KMS-11 (cell line): ENCODE measurements at regions not wholly inside any gene's neighbourhood (a gene's known extent, or its start where the extent isn't known, plus 50 kb on each side); places are given as distances from the start of the nearest gene placed in this dataset.

ENCODE experiments used
- H2AFZ ChIP-seq: fragments of 200-600 bp; sonication (generic); 2 replicates; pipeline ENCODE4 v1.6.1; 2016; ENCODE audit warnings: antibody characterized with exemption, mixed run types, low read depth
- H3K27ac ChIP-seq: fragments of 200-600 bp; sonication (generic); 2 replicates; pipeline ENCODE4 v1.6.1; 2016; ENCODE audit warnings: mild to moderate bottlenecking, mixed run types
- H3K27me3 ChIP-seq: fragments of 200-600 bp; sonication (generic); 2 replicates; pipeline ENCODE4 v1.6.1; 2017; ENCODE audit warnings: mild to moderate bottlenecking, low read depth, mixed run types, moderate library complexity; ENCODE audit not compliant: insufficient read depth
- H3K36me3 ChIP-seq: fragments of 200-600 bp; sonication (generic); 2 replicates; pipeline ENCODE4 v1.6.1; 2017; ENCODE audit warnings: mild to moderate bottlenecking, mixed run types; ENCODE audit not compliant: insufficient read depth
- H3K4me1 ChIP-seq: fragments of 200-600 bp; sonication (generic); 2 replicates; pipeline ENCODE4 v1.6.1; 2016; ENCODE audit warnings: mild to moderate bottlenecking, low read depth, mixed run types; ENCODE audit not compliant: poor library complexity, severe bottlenecking
- H3K4me2 ChIP-seq: fragments of 200-600 bp; sonication (generic); 2 replicates; pipeline ENCODE4 v1.7.0; 2016; ENCODE audit warnings: mild to moderate bottlenecking, mixed run types
- H3K4me3 ChIP-seq: fragments of 200-600 bp; sonication (generic); IDR thresholded peaks from 2 replicates; pipeline ENCODE4 v1.6.1; 2017; ENCODE audit warnings: low read depth, low read length, mixed read lengths; ENCODE audit not compliant: insufficient read depth
- H3K79me2 ChIP-seq: fragments of 200-600 bp; sonication (generic); 2 replicates; pipeline ENCODE4 v1.6.1; 2016; ENCODE audit warnings: low read depth, mixed run types; ENCODE audit not compliant: insufficient read depth
- H3K9ac ChIP-seq: fragments of 200-600 bp; sonication (generic); 2 replicates; pipeline ENCODE4 v1.6.1; 2016; ENCODE audit warnings: mild to moderate bottlenecking, mixed run types
- H4K20me1 ChIP-seq: fragments of 200-600 bp; sonication (generic); 2 replicates; pipeline ENCODE4 v1.6.1; 2016; ENCODE audit warnings: mild to moderate bottlenecking, mixed run types; ENCODE audit not compliant: insufficient read depth
- CTCF ChIP-seq: fragments of 200-600 bp; sonication (generic); conservative IDR thresholded peaks from 2 replicates; pipeline ENCODE4 v1.6.1; 2017; ENCODE audit warnings: low read depth, mild to moderate bottlenecking, antibody characterized with exemption, low read length, moderate library complexity, mixed read lengths

- Histone ChIP-seq H3K27ac (no peak overlapping the region), H2AFZ (no peak overlapping the region), H3K4me2 (no peak overlapping the region), H3K4me1 (no peaks in the 10 kb centered on the region), H3K79me2 (no peaks in the 10 kb centered on the region), H3K4me3 (no peak overlapping the region), H4K20me1 (no peaks in the 10 kb centered on the region), H3K27me3 (no peaks in the 10 kb centered on the region), H3K9ac (no peak overlapping the region), H3K36me3 (no peaks in the 10 kb centered on the region)
- TF ChIP-seq CTCF = no peak
Observed at GRCh38 chr13:84524586-84524985, 642.3 kb upstream of the SLITRK1 start.

- no peak for TF ChIP-seq CTCF
- H2AFZ ChIP-seq = no peak overlapping the region
- no peak overlapping the region for H3K4me3 ChIP-seq
Observed at GRCh38 chr13:84500016-84500415, 617.7 kb upstream of the SLITRK1 start.

GRCh38 chr13:84497613-84498012, 615.3 kb upstream of the SLITRK1 start:
- Histone ChIP-seq H3K4me2 (no peak overlapping the region), H3K27me3 (no peaks in the 10 kb centered on the region), H3K9ac (no peak overlapping the region), H3K4me1 (no peaks in the 10 kb centered on the region), H3K4me3 (no peak overlapping the region), H3K36me3 (no peaks in the 10 kb centered on the region), H3K27ac (no peak overlapping the region), H2AFZ (no peak overlapping the region), H3K79me2 (no peaks in the 10 kb centered on the region), H4K20me1 (no peaks in the 10 kb centered on the region)
- TF ChIP-seq CTCF = no peak

More at GRCh38 chr13:84500016-84500415, 617.7 kb upstream of the SLITRK1 start:
- Histone ChIP-seq H3K27ac (no peak overlapping the region), H3K27me3 (no peaks in the 10 kb centered on the region), H3K4me1 (no peaks in the 10 kb centered on the region), H3K4me2 (no peak overlapping the region), H3K79me2 (no peaks in the 10 kb centered on the region), H4K20me1 (no peaks in the 10 kb centered on the region), H3K36me3 (no peaks in the 10 kb centered on the region), H3K9ac (no peak overlapping the region)

- H4K20me1 ChIP-seq = no peaks in the 10 kb centered on the region
- H3K9ac ChIP-seq = no peak overlapping the region
- H3K27ac ChIP-seq = no peak overlapping the region
- no peak for TF ChIP-seq CTCF
- no peak overlapping the region for H3K4me2 ChIP-seq
- H3K79me2 ChIP-seq = no peaks in the 10 kb centered on the region
- H3K27me3 ChIP-seq = no peaks in the 10 kb centered on the region
- H3K36me3 ChIP-seq = no peaks in the 10 kb centered on the region
- no peak overlapping the region for H3K4me3 ChIP-seq
- no peak overlapping the region for H2AFZ ChIP-seq
- H3K4me1 ChIP-seq = no peaks in the 10 kb centered on the region
Observed at GRCh38 chr13:84491952-84492351, 609.7 kb upstream of the SLITRK1 start.

- Histone ChIP-seq H3K4me3 (no peak overlapping the region), H3K36me3 (no peaks in the 10 kb centered on the region), H3K27ac (no peak overlapping the region), H3K79me2 (no peaks in the 10 kb centered on the region), H2AFZ (no peak overlapping the region), H3K9ac (no peak overlapping the region), H3K27me3 (no peaks in the 10 kb centered on the region), H3K4me2 (no peak overlapping the region), H4K20me1 (no peaks in the 10 kb centered on the region), H3K4me1 (no peaks in the 10 kb centered on the region)
- TF ChIP-seq CTCF = no peak
Observed at GRCh38 chr13:84487752-84488151, 605.5 kb upstream of the SLITRK1 start.
